HCT116 (cell line): ENCODE measurements at regions not wholly inside any gene's neighbourhood (a gene's known extent, or its start where the extent isn't known, plus 50 kb on each side); places are given as distances from the start of the nearest gene placed in this dataset.
A peak's percentile ranks its signal among the peaks of the same experiment; 100 is the strongest.

ENCODE experiments used
- ATAC-seq: fragments of 200-7000 bp; cut with Tn5 transposase; 2 replicates; pipeline ENCODE4 v1.9.1; 2020; ENCODE audit warnings: mild to moderate bottlenecking, moderate library complexity
- BruUV-seq: library from RNA; stranded (reverse); fragments of 400-500 nt; replicated peaks from 2 replicates; lab custom pipeline; 2021; lab: Mats Ljungman, UMichigan
- CTCF ChIA-PET: fragments of 300-600 bp; sonication (Branson Sonifier 250); formaldehyde crosslinking; loops from one replicate; lab custom pipeline; 2021; ENCODE audit warnings: antibody characterized with exemption; lab: Charles Lee
- POLR2A ChIA-PET: fragments of 300-600, 350-600 bp; sonication (Branson Sonifier 250); formaldehyde crosslinking; loops from one replicate; lab custom pipeline; 2021; ENCODE audit warnings: antibody characterized with exemption; lab: Charles Lee
- RAD21 ChIA-PET, 2 experiments: fragments of 300-600 bp; sonication (Branson Sonifier 250); formaldehyde crosslinking; loops; one replicate each; lab custom pipeline; 2023; ENCODE audit warnings: low total read pairs in 2 of 2; ENCODE audit not compliant: uncharacterized antibody in 2 of 2, unreplicated experiment in 2 of 2, low non-redundant PET in 1 of 2; lab: Charles Lee
- DNase-seq: peaks from one replicate; pipeline ENCODE4 v3.0.0-alpha.2; 2010; ENCODE audit warnings: low read depth, low spot score
- H2AFZ ChIP-seq: fragments of 200-600 bp; shearing (Covaris generic), sonication (generic); 2 replicates; pipeline ENCODE4 v1.6.1; 2017; ENCODE audit warnings: low read depth, mixed run types, mixed read lengths, antibody characterized with exemption, low read length; ENCODE audit not compliant: poor library complexity, severe bottlenecking
- H3K27ac ChIP-seq: 2 replicates; pipeline ENCODE4 v1.5.1; 2012; ENCODE audit warnings: low read depth, low read length
- H3K27me3 ChIP-seq: fragments of 200-600 bp; sonication (generic); 2 replicates; pipeline ENCODE4 v1.6.1; 2016; ENCODE audit warnings: mixed run types, low read length, mixed read lengths; ENCODE audit not compliant: insufficient read depth
- H3K36me3 ChIP-seq, 2 experiments: fragments of 200-500 bp in 1 of 2; fragments of 200-600 bp in 1 of 2; sonication (Bioruptor generic) in 1 of 2; sonication (generic) in 1 of 2; 2 replicates each; pipeline versions ENCODE4 v1.5.1 to v1.6.1; 2014 to 2016; ENCODE audit warnings: low read length in 2 of 2, inconsistent platforms in 1 of 2, mixed read lengths in 1 of 2, mixed run types in 1 of 2; ENCODE audit not compliant: insufficient read depth in 2 of 2, control insufficient read depth in 1 of 2
- H3K4me1 ChIP-seq, 2 experiments: fragments of 200-600 bp in 1 of 2; sonication (generic) in 1 of 2; 2 replicates each; pipeline versions ENCODE4 v1.5.1 to v1.6.1; 2012 to 2017; ENCODE audit warnings: low read length in 2 of 2, inconsistent platforms in 1 of 2, mild to moderate bottlenecking in 1 of 2, mixed read lengths in 1 of 2, mixed run types in 1 of 2, moderate library complexity in 1 of 2; ENCODE audit not compliant: insufficient read depth in 2 of 2, control insufficient read depth in 1 of 2
- H3K4me2 ChIP-seq: fragments of 200-600 bp; sonication (generic); 2 replicates; pipeline ENCODE4 v1.6.1; 2017; ENCODE audit warnings: mixed run types, low read length, mixed read lengths
- H3K4me3 ChIP-seq, 2 experiments: fragments of 200-600 bp in 1 of 2; sonication (generic) in 1 of 2; replicated peaks in 1 of 2; 2 replicates each; pipeline ENCODE4 v1.5.1; 2011 to 2016; ENCODE audit warnings: low read length in 2 of 2, control low read depth in 1 of 2, low read depth in 1 of 2, mild to moderate bottlenecking in 1 of 2, mixed read lengths in 1 of 2, mixed run types in 1 of 2
- H3K79me2 ChIP-seq: fragments of 200-600 bp; sonication (generic); 2 replicates; pipeline ENCODE4 v1.6.1; 2017; ENCODE audit warnings: mild to moderate bottlenecking, mixed run types, low read length, moderate library complexity, mixed read lengths; ENCODE audit not compliant: insufficient read depth
- H3K9ac ChIP-seq: fragments of 200-600 bp; sonication (generic); 2 replicates; pipeline ENCODE4 v1.6.1; 2016; ENCODE audit warnings: low read length, mixed read lengths
- H3K9me2 ChIP-seq: fragments of 200-600 bp; sonication (generic), shearing (Covaris generic); 2 replicates; pipeline ENCODE4 v1.6.1; 2017; ENCODE audit warnings: mixed run types, mild to moderate bottlenecking, moderate library complexity; ENCODE audit not compliant: insufficient read depth
- H3K9me3 ChIP-seq, 2 experiments: fragments of 200-500 bp in 1 of 2; fragments of 200-600 bp in 1 of 2; sonication (Bioruptor generic) in 1 of 2; sonication (generic) in 1 of 2; 2 replicates each; pipeline ENCODE4 v1.6.1; 2014 to 2017; ENCODE audit warnings: low read length in 2 of 2, mixed read lengths in 2 of 2, inconsistent platforms in 1 of 2, low read depth in 1 of 2, mild to moderate bottlenecking in 1 of 2, mixed run types in 1 of 2, moderate library complexity in 1 of 2; ENCODE audit not compliant: control insufficient read depth in 1 of 2, insufficient read depth in 1 of 2
- H4K20me1 ChIP-seq: fragments of 200-600 bp; sonication (generic), shearing (Covaris generic); 2 replicates; pipeline ENCODE4 v1.6.1; 2017; ENCODE audit warnings: mixed run types, mild to moderate bottlenecking, moderate library complexity; ENCODE audit not compliant: insufficient read depth
- CBX3 ChIP-seq: IDR thresholded peaks from 2 replicates; pipeline ENCODE4 v1.6.1; 2012; ENCODE audit warnings: low read depth
- CEBPB ChIP-seq: IDR thresholded peaks from 2 replicates; pipeline ENCODE4 v1.6.1; 2012; ENCODE audit warnings: low read depth
- EZH2phosphoT487 ChIP-seq: fragments of 200-600 bp; IDR thresholded peaks from 2 replicates; pipeline ENCODE4 v1.6.1; 2018; ENCODE audit warnings: antibody characterized with exemption, borderline replicate concordance
- FOSL1 ChIP-seq: IDR thresholded peaks from 2 replicates; pipeline ENCODE4 v1.6.1; 2012; ENCODE audit warnings: low read depth
- RAD21 ChIP-seq: IDR thresholded peaks from 2 replicates; pipeline ENCODE4 v1.6.1; 2012; ENCODE audit warnings: low read depth, mild to moderate bottlenecking
- SP1 ChIP-seq: IDR thresholded peaks from 2 replicates; pipeline ENCODE4 v1.6.1; 2012; ENCODE audit warnings: low read depth
- YY1 ChIP-seq: IDR thresholded peaks from 2 replicates; pipeline ENCODE4 v1.6.1; 2011; ENCODE audit warnings: low read length, low read depth, moderate library complexity, mild to moderate bottlenecking; ENCODE audit not compliant: insufficient replicate concordance; ENCODE audit errors: extremely low read depth
- ZNF274 ChIP-seq: fragments of 200-500 bp; sonication (Bioruptor generic); IDR thresholded peaks from 2 replicates; pipeline ENCODE4 v1.6.1; 2014; ENCODE audit warnings: mild to moderate bottlenecking, low read depth, low read length, inconsistent platforms
- intact Hi-C: fragments of 100-400 bp; cut with micrococcal nuclease; formaldehyde crosslinking; loops from 2 replicates; pipeline ENCODE4 v1.10.0; 2022
- TF ChIP-seq, protein P1 (sequence below), 3 experiments: fragments of 200-600 bp in 1 of 3; sonication (generic) in 1 of 3; IDR thresholded peaks in 2 of 3; conservative IDR thresholded peaks in 1 of 3; 2 replicates each; pipeline ENCODE4 v1.5.1; 2012 to 2017; ENCODE audit warnings: low read depth in 2 of 3, low read length in 2 of 3, antibody characterized with exemption in 1 of 3, borderline replicate concordance in 1 of 3, control low read depth in 1 of 3, mild to moderate bottlenecking in 1 of 3, mixed read lengths in 1 of 3, mixed run types in 1 of 3, moderate library complexity in 1 of 3; ENCODE audit not compliant: insufficient read depth in 1 of 3

DNA sequence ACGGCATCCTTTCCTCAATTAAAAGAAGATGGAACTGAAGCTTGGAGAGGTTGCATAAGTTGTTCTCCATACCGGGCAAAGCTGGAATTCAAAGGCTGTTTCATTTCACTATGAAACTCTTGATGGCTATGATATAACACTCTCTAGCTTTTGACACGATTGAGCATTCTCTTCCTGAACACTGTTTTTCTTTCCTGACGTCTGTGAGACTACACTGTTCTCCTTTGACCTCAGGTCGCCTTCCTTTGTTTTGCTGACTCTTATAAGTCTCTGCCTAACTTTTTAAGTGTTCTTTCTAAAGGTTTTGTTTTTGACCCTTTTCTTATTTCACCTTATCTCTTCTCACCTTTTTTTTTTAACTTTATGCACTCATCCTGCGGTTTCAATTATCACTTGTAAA lies 261.8 kb upstream of the LINC00305 start (continued):
- TF ChIP-seq SP1: no peak
- TF ChIP-seq EZH2phosphoT487: no peak
- TF ChIP-seq CEBPB: no peak
- TF ChIP-seq CBX3: no peak
- TF ChIP-seq YY1: no peak
- no peak for TF ChIP-seq FOSL1

DNA sequence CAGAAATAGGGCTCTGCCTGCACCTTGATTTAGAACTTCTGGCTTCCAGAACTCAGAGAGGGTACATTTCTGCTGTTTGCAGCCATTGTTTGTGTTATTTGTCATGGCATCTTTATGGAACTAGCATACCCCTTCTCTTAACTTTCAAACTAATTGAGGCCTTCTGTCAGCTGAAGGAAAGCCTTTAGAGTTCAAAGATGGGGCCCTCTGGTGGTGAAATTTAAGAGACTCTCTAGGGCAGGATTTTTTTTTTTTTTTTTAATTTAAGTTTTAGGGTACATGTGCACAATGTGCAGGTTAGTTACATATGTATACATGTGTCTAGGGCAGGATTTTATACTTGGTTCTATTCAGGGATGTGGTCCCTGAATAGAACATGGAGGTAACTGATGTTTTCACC lies 260.6 kb upstream of the LINC00305 start:
- H3K79me2 ChIP-seq: no peaks in the 10 kb centered on the region
- CTCF ChIA-PET: interaction anchor here (1.5 kb wide), 1 partner anchor 372 kb away, joined by 5 read pairs; no protein-coding TSS in a partner anchor

More for the DNA sequence above, 260.6 kb upstream of the LINC00305 start:
- POLR2A ChIA-PET: no interaction called here
- Histone ChIP-seq H3K9me2 (no peaks in the 10 kb centered on the region), H3K4me2 (no peak overlapping the region), H3K4me1 (no peaks in the 10 kb centered on the region), H3K9me3 (peaks cover 9 to 19% of the 10 kb centered on the region in 2 experiments; a peak in 2 of 4 replicates), H3K36me3 (no peaks in the 10 kb centered on the region), H3K27me3 (no peaks in the 10 kb centered on the region), H3K9ac (no peak overlapping the region), H3K4me3 (no peak overlapping the region), H4K20me1 (no peaks in the 10 kb centered on the region), H2AFZ (no peak overlapping the region), H3K27ac (no peak overlapping the region)
- ATAC-seq (no peak), DNase-seq (no peak)
- TF ChIP-seq EZH2phosphoT487 (no peak), RAD21 (no peak), ZNF274 (no peak), SP1 (no peak)
- TF ChIP-seq, protein P1, sequence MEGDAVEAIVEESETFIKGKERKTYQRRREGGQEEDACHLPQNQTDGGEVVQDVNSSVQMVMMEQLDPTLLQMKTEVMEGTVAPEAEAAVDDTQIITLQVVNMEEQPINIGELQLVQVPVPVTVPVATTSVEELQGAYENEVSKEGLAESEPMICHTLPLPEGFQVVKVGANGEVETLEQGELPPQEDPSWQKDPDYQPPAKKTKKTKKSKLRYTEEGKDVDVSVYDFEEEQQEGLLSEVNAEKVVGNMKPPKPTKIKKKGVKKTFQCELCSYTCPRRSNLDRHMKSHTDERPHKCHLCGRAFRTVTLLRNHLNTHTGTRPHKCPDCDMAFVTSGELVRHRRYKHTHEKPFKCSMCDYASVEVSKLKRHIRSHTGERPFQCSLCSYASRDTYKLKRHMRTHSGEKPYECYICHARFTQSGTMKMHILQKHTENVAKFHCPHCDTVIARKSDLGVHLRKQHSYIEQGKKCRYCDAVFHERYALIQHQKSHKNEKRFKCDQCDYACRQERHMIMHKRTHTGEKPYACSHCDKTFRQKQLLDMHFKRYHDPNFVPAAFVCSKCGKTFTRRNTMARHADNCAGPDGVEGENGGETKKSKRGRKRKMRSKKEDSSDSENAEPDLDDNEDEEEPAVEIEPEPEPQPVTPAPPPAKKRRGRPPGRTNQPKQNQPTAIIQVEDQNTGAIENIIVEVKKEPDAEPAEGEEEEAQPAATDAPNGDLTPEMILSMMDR (IDR thresholded peaks at IDR 0.05 in 2 of 3, conservative IDR thresholded peaks at IDR 0.05 in 1 of 3; ENCODE audit: borderline replicate concordance in 1 of 3, insufficient read depth in 1 of 3, low read depth in 2 of 3, low read length in 2 of 3): peak in 2 of 3 experiments; percentile 12 to 27; a peak in 2 of 6 replicates
- BruUV-seq: no TSS peak
- RAD21 ChIA-PET: interaction anchor here in 1 of 2 experiments (0.7 kb wide), 1 partner anchor 296 kb away, joined by 4 read pairs; no protein-coding TSS in a partner anchor
- intact Hi-C loops: no loop called here
